ENCODE measurements at regions not wholly inside any gene's neighbourhood (a gene's known extent, or its start where the extent isn't known, plus 50 kb on each side); places are given as distances from the start of the nearest gene placed in this dataset.

- DNase-seq (ENCODE audit: low read depth) = no peak
These were observed 58.1 kb upstream of the MYRIP start for GRCh38 chr3:39751286-39751685.

DNA sequence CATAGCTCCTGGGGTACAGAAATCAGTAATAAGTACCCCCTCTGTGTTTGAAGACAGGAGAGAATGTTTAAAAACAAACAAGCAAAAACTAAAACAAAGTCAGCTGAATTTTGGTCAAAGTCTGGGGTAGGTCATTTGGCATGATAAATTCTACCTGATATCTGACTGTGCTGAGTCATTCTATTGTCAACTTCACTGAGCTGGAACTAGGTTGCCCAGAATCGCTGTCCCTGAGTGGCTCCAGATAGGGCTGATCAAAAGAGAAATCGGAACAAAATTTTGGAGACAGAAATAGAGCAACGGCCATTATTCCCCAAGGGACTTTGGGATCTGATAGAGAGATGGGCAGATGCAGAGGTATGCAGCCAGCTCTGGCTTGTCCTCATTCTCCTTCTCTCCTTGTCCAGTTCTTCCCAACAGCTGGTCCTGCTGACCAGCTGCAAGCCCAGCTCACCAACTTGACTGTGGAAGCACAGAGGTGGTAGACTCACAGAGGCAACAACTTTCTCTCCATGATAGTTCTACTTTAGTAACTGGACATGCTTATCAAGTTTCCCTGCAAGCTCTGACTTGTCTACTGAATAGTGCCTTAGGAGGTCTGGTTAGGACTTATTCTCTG, 57.3 kb upstream of the MYRIP start:
- no peak for DNase-seq (ENCODE audit: low read depth)

DNA sequence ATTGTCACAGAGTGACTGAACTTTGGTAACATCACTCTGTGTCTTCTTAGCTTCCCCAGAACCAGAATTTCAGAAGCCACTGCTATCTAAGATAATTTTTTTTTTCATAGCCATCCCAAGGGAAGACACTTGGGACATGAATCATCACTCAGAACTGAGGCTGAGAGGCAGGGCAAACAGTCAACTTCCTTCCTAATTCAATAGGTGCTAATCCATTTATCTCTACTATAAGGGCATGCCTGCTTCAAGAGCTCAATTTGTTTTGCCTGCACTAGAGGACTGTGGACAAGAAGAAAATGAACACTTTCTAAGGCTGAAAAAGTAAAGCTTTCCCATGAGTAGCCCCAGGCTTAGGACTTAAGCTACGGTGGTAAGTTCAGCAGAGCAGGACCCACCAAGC, 56.7 kb upstream of the MYRIP start:
- DNase-seq (ENCODE audit: low read depth) = no peak

- no peak for DNase-seq (ENCODE audit: low read depth)
These were observed 56.0 kb upstream of the MYRIP start for GRCh38 chr3:39753391-39753790.

- no peak for DNase-seq (ENCODE audit: low read depth)
These were observed 54.9 kb upstream of the MYRIP start for GRCh38 chr3:39754549-39754948.

- no peak for DNase-seq (ENCODE audit: low read depth)
These were observed 54.3 kb upstream of the MYRIP start for GRCh38 chr3:39755100-39755499.

GRCh38 chr3:39757307-39757706, 52.1 kb upstream of the MYRIP start:
- no peak for DNase-seq (ENCODE audit: low read depth)
